GM20431 (cell line): ENCODE measurements at regions not wholly inside any gene's neighbourhood (a gene's known extent, or its start where the extent isn't known, plus 50 kb on each side); places are given as distances from the start of the nearest gene placed in this dataset.
"Not testable (repeated sequence)": the region's sequence is repeated elsewhere in the genome, so short reads cannot be mapped to it uniquely, and the experiment has no call there.

Source experiments
- in situ Hi-C: fragments of 300-500 bp; cut with MseI, MboI; formaldehyde crosslinking; loops from one replicate; pipeline ENCODE4 v1.15.0; 2020; ENCODE audit warnings: low sequenced_read_pairs; ENCODE audit not compliant: unreplicated experiment

DNA sequence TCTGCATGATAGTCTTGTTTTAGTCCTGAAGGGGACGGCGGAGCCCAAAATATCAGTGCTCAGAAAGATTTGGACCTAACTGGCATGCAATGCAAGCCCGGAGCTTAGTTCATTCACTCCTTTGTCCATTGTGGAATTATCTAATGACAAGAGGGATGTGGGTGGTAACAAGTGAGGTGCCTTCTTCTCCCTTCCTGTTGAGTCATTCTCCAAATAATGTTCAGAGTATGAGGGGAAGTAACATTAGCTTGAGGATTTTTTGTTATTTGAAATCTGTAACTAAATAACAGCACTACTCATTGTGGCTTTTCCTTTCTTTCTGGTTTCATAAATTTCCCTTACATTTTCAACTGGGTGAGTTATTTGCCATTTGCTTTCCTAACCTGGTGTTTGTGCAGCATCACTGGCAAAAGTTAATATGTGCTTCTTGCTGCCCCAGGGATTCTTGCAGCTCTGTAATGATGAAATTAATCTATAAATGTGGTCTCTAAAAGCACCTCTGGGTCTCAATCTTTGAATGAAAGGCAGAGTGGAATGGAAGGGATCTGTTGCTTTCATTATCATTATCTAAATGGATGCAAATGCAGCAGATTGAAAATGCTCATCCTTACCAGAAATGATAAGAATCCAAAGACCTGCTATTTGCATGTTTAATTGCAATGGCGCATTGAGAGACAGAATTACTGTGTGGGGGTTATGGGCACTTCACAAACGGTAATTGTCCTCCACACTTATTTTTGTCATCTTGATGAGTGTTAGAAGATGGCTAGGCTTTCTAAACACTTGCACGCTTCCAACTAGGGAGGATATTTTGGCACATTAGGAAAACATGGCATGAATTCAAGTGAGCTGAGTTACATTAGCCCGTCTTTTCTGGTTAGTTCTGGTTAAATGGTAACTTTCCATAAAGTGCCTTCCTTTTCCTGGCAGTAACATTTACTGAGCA, 89.9 kb upstream of the MITF start:
- in situ Hi-C loops, result loop anchor here (25.0 kb wide), 2 partner anchors 212 to 487 kb away; no protein-coding TSS in a partner anchor

DNA sequence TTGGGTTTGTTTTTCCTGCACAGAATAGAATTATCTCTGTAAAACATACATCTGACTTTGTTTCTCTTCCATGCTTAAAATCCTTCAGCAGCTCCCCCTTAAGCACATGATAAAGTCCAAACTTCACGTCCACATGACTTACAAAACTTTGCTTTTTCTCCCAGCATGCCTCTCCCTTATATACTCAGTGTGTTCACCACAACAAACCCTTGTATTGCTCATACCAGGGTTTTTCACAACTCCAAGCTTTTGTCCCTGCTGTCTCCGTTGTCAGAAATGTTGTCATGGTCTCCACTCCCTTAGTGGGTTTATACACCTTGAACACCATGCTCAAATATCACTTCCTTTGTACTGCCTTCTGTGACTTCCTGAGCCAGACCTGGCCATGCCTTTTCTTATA, 91.1 kb upstream of the MITF start:
- in situ Hi-C loops, result no loop called here

DNA sequence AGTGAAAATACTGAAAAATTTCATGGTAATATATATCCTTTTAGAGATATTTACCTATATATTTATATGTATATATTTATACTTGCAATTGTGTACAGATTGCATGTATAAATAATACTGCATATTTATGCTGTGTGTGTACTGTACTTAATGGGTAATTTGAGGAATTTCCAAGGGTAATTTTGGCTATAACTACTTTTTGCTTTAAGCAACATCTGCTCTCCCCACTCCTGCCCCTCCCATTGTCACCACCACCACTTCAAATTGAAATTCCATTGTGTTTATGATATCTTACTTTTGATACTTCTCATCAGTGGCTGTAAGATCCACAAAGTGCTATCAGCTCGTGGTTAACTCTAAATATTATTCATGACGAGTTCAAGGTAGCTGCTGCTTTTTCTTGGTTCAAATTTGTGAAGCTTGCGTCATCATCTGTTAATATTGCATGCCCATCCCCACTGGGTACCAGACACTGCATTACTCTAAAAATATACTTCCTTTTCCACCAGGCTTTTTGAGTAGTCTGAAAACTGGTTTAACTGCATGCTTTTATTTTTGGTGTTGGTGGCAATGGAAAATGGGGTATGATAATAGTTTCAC, 91.7 kb upstream of the MITF start:
- in situ Hi-C loops, result no loop called here

DNA sequence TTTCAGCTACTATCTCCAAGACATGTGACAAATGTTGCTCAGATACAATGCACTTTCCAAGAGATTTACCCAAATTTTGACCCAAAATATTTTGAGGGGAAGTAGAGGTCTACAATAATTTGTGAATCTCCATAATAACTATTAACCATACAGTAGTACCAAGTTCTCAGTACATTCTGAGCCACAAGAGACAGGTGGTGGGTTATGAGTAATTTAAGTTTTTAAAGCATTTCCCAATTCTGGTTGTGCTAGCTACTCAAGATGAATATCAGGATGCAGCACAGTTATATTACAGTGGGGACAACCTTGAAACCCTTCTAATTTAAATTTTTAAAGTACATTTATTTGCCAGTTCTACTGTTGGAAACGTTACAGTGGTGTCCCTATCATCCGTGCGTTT, 92.2 kb upstream of the MITF start:
- in situ Hi-C loops, result no loop called here

DNA sequence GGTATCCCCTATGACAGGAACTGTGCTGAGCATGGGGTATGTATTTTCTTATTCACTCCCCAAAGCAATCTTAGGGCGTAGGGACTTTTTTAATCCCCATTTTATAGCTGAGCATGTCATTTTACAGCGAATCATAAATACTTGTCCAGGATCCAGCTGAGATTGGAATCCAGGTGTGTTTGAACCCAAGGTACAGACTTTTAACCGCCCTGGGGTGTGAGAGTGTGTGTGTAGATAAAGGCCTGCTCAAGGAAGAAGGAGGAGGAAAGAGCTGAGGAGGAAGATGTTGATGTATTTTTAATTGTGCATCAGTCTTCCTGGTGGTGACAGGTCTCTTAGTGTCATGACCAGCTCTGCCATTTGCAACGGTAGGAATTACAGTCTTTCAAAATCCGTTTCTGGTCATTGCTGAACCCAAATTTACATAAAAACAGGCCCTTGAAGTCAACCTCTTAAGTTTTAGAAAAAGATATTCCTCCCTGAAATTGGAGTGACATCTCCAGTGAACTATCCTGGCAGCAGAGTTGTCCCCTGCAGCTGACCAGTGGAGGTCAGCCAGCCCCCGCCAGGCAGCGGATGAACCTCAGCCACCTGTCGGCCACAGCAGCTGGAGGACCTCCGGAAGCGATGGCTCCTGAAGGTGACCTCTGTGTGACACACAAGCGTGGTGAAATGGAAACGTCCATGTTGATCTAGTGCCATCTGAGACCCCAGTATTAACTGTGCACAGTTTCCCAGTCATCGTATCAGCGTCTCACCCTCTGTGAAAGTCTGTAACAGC, 92.8 kb upstream of the MITF start:
- in situ Hi-C loops, result no loop called here

DNA sequence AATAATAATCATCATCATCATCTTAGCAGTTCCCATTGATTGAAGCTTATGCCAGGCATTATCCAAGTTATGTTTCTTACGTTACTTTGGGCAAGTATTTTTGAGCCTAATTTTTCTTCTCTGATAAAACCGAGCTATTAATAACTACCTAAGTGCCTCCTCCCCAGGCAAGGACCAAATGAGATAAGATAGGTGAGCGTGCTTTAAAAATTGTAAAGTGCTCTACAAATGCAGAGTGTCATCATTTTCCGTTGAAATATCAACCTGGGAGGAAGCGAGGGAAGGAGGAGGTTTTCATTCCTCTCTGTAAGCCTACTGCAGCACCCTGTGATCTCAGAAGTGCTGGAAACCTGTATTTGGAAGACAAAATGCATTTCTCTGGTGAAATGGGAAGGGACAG, 96.7 kb upstream of the MITF start:
- in situ Hi-C loops, result no loop called here

DNA sequence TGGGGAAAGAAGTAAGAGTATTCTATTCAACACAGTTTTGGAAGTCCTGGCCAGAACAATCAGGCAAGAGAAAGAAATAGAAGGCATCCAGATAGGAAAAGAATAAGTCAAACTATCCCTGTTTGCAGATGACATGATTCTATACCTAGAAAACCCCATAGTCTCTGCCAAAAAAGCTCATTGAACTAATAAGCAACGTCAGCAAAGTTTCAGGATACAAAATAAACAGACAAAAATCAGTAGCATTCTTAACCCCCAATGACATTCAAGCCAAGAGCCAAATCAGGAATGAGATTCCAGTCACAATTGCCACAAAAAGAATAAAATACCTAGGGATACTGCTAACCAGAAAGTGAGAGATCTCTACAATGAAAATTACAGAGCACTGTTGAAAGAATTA, 99.4 kb upstream of the MITF start:
- in situ Hi-C loops, result no loop called here

DNA sequence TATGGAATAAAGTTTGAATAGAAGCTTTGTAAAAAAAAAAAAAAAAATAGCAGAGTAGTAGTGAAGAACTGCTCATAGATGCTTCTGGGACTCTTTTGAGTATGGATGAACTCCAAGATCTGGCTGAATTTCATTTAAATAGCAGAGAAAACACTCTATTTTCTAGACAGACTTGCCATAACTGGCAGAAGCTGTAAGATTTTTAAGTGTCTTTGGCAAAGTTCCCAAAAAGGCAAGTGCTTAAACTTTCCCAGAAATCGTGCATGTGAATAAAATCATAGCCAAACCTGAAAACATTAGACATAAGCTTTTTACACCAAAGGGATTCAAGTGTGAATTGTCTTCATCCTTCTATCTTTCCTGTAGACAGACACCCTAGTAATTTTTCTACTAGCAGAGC, 110.3 kb upstream of the MITF start:
- in situ Hi-C loops, result no loop called here

DNA sequence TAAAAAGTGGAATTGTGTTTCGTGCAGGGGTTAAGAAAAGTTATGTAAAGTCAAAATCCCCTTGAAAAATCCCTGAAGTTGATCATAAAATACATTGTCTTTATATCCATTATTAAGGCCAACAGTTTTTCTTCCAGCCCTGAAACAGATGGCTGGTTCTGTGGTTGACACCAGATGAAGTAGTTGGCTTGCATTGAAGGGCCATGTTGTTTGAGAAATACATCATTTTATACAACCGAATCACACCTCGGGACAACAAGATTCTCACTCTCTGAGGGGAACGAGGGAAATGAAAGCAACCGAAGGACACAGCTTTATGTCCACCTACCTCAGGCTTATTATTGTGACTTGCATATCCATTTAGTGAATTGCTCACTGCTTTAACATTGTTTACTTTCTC, 126.0 kb upstream of the MITF start:
- in situ Hi-C loops, result no loop called here

DNA sequence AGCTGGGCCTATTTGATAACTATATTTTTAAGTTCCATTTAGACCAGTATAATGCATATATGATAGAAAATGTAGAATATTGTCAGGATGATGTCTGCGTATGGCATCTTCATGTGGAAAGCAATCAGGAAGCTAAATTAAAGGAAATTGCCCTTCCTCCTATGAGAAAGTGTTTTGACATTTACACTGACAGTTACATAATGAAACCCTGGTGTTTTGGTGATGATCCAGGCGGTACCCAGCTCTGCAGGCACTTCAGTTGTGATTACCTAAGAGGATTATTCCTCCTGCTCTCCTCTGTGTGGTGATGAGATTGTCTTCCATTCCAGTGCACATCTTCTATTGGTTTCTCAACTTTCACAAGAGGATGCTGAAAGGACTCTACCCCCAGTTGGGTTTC, 126.5 kb upstream of the MITF start:
- in situ Hi-C loops, result no loop called here

DNA sequence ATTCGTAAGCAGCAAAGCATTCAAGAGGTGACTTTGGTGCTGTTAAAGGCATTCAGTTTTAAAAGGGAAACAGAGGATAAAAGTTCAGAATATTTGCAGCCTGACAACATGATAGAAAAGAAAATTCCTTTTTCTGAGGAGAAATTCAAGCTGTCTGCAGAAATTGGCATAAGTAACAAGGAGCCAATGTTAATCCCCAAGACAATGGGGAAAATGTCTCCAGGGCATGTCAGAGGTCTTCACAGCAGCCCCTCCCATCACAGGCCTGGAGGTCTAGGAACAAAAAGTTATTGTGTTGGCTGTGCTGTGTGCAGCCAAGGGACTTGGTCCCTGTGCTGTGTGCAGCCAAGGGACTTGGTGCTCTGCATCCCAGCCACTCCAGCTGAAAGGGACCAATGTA, 129.7 kb upstream of the MITF start:
- in situ Hi-C loops, result not testable (repeated sequence)

DNA sequence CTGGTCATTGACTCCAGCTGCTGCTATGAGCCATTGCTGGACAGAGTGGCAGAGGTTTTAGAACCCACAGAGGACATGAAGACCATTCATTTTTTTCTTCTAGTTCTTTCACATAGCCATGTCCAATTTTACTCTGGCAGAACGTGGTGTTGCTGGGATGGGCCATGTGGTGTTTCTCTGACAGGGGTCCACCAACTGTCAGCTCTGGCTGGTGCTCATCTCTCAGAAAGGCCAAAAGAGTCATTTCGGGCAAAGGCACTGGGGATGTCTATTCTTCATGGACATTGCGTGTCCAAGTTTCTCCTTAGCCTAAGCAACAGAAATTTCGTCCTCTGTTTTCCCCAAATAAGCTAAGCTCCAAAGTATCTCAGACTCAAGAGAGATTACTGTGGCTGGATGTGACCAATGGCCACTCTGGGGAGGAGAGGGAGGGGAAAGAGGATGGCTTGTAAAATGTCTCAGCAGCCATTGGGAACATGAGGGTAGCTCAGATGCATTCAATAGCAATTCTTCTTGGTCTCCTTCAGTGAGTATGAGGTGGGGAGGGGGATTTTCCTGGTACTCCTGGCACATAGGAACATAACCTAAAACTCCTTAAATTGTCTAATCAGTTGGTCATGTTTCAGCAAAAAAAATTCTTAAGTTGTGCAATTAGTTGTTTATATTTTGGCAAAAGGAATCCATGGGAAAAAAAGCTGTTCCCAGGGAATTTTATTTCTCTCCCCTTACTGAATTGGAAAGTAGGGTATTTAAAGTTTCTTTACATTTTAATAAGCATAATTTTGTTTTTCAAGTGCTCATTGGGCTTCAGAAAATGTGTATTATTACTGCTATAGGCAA, 131.6 kb upstream of the MITF start:
- in situ Hi-C loops, result no loop called here

DNA sequence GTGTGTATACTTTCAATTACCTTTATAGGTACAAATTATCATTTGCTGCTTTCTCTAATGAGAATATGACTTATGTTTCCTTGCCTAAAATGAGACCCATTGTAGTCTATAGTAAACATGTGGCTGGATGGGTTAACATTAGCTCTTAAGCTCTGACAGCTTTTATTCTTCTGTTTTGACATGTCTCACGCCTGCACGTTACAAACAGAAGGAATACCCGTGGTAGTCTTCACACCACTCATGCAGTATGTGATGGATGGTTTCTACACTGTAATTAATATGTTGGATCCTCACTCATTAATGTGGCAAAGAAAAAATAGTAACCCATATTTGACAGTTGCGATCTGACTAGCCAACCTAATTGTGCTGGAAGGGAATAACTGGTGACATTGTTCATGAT, 133.4 kb upstream of the MITF start:
- in situ Hi-C loops, result no loop called here

DNA sequence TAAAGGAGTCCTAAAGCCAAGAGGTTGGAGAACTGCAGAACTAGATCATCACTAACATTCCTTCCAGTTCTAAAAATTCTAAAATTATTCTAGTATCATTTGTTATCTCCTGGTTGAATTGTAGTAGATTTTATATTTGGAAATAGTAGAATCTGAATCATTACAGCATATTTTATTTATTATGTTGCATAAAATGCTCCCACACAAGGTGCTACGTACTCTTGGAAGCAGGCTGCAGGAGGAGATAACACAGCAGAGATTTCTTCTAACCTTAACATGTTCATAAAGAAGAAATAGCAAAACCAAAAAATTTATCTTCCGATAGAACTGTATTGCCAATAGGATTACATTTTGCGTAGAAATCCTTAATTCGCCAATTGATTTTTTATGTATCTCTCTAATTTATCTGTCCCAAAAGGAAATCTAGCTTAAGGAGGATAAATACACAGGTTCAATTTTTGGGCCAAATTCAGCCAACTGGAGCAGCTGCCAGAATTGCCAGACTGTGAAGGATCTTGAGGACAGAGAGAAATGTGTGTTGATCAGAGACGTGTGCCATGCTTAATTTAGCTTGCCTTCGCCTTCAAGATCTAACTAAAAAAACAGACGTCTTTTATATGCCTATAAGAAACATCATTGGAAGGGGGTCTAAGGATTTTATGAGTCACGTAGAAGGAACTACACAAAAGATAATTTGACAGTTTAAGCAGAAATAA, 134.4 kb upstream of the MITF start:
- in situ Hi-C loops, result no loop called here

DNA sequence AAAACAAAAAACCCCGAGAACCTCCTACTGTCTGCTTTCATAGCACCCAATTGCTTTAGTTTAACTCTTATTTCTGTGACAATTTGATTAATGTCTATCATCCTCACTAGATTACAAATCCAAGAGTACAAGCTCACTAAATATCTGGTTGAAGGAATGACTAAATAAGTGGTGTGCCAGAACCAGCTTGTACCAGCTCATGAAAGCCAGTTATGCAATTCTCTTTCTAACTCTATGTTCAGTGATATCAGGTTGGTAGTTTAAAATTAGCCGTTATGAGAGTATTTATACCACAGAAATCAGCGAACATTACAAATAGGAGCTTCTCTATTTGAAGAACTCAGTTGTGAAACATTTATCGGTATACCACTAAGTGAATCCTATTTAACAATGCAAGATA, 137.2 kb upstream of the MITF start:
- in situ Hi-C loops, result no loop called here

DNA sequence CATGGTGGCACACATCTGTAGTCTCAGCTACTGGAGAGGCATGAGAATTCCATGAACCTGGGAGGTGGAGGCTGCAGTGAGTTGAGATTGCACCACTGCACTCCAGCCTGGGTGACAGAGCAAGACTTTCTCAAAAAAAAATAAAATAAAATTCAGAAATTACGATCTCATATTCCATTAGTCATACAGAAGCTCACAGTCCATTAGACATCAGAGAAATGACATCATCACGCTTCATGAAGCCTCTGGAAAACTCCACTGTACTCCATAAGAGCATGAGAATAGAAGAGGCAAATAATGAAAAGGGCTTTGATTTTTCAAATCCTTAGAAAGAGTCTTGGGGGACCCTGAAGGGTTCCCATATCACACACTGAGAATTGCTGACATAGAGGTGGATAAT, 145.0 kb upstream of the MITF start:
- in situ Hi-C loops, result no loop called here

DNA sequence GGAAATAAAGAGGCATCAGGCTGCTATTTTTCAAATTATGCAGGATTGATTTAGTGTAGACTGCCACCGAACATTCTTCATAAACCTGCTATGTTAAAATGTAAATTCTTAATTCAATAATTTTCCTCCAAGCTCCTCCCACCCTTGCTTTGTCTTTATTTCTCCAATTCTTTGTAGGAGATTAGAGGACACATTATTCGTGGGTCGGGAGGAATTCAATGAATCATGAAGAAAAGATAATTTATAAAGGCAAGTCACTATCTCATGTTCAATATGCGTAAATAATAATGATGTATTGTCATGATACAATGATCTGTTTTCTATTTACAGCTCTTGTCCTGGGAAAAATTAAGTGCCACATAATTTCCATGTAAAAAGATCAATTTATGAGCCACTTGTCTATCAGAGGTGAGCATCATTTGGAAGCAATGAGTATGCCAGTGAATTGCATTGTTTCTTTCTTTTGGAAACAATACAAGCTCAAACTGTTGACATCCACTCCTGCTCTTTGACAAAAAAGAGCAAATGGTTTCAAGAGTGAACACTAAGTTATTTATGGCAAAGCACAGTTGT, 148.0 kb upstream of the MITF start:
- in situ Hi-C loops, result no loop called here

DNA sequence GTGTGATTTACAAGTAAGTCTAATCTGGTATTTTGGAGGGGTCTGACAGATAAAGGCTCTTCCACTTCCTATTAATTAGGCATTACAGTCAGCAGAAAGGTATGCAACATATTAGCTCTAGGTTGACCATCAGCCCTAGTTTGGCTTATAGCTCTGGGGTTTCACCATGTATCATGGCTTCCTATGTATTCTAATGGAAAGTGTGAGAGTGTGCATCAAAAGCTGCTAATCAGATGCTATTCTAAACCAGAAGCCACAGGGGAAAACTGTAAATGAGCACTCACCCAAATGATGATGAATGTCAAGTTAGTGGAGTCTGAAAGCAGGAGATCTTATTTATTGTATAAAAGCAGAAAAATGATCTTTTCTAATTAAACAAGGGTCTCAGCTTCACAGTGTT, 149.2 kb upstream of the MITF start:
- in situ Hi-C loops, result no loop called here

DNA sequence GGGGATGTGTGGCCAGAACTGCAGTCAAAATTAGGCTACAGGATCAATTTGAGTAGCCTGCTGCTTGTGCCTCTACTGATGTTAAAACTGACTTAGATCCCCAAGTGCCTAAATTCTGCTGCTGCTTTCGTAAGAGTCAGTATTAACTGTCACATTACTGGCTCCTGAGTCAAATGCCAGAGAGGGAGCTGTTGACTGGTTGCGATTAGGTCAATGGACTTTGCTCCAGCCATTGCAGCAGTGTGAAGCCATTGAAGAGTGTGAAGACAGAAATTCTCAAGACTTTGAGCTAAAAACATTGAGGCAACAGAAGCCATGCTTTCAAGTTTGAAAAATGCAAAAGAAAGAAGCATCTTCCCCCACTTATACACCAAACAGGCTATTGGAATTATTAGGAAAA, 151.1 kb upstream of the MITF start:
- in situ Hi-C loops, result no loop called here
